ENCODE measurements at regions not wholly inside any gene's neighbourhood (a gene's known extent, or its start where the extent isn't known, plus 50 kb on each side); places are given as distances from the start of the nearest gene placed in this dataset.

DNA sequence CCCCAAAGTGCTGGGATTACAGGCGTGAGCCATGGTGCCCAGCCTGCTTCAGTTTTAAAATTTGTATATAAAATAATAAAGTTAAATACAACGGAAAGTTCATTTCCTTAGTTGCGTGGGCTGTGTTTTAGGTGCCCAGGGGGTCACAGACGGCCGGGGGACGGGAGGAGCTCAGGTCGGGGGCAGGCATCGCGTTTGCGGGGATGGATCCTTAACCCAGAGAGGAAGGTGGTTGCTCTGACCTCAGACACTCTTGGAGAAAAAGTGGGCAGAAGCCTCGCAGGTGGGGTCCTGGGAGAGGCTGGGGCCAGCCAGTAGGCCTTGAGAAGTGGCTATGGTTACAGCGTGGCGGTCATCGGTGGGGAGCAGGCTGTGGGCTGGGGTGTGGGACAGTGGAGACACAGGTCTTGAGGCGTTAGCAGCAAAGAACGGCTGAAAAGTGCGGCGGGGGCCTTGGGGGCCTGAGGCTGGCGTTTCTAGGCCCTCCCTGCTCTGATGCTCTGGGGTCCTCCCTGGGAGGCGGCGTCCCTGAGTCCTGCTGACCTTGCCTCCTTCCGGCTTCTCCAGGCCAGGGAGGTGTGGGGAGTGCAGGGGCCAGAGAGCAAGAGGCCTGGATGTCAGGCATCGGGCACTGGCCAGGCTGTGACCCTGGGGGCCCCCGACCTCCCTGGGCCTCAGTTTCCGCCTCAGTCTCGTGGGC, 54.4 kb downstream of the UNCX start:
- in situ Hi-C loops (cut with HindIII; ENCODE audit: low pct_unique_long_range_greater_than_20kb, low sequenced_read_pairs), result no loop called here
- no peak for DNase-seq (ENCODE audit: low read depth, low spot score)

DNA sequence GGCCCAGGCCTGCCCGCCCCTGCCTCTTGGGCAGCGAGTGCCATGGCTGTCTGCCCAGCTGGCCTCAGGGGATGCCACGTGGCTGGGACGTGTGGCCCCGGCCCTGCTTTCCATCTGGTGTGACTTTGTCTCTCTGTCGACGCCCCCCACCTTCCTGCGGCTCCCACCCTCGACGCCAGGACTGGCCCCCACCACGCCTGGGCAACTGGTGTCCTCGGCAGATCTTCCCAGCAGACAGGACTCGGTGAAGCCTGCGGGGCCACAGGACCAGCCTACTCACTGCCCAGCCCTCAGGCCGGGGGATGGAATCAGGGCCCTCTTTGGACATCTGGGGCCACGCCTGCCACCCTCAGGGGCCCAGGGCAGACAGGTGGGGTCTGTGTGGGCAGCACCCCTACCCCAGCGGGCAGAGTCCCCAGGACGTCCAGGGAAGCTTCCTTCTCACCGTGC, 55.1 kb downstream of the UNCX start:
- in situ Hi-C loops (cut with HindIII; ENCODE audit: low pct_unique_long_range_greater_than_20kb, low sequenced_read_pairs), result no loop called here

GRCh38 chr7:1288390-1288995, 55.8 kb downstream of the UNCX start:
- DNase-seq (ENCODE audit: low read depth, low spot score), result no peak
- in situ Hi-C loops (cut with HindIII; ENCODE audit: low pct_unique_long_range_greater_than_20kb, low sequenced_read_pairs), result no loop called here

More for the DNA sequence above, 55.1 kb downstream of the UNCX start:
- DNase-seq (ENCODE audit: low read depth, low spot score), result no peak

DNA sequence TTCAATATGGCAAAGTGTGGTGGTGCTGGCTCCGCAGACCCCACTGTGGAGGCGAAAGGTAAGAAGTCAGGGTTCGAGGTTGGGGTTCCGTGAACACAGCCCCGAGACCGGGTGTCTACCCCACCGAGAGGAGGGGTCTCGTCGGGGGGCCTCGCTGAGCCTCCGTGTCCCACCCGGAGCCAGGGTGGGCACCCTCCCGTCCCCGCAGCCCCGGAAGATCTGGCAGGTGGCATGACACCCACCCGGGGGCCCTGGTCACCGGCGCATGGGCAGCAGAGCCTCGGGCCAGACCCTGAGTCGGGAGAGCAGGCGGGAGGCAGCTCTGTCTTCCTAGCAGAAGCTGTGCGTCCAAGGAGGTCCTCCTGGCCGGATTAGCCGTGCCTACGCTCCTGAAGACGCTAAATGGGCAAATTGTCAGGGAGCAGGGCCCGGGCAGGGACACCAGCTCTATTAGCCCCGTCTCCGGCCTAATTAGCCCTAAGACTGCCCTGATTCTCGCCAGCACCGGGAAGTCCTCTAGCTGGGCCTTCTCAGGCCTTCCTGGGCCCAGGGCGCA, 56.4 kb downstream of the UNCX start:
- in situ Hi-C loops (cut with HindIII; ENCODE audit: low pct_unique_long_range_greater_than_20kb, low sequenced_read_pairs), result no loop called here
- no peak for DNase-seq (ENCODE audit: low read depth, low spot score)

DNA sequence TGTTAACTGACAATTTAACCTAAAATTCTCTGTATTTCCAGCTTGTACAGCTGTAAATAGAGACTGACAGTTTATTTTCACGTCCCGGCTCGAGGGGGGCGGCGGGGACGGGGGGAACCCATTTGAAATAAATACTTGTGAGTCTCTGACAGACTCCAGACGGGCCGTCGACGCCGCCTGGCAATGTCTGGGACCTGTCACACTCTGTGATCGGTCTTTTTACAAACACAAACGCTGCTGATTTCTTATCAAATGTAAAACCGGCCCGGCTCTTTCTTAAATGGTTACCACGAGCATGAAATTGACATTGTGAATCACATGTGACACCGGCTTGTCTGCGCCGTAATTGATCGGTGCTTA, 57.0 kb downstream of the UNCX start:
- in situ Hi-C loops (cut with HindIII; ENCODE audit: low pct_unique_long_range_greater_than_20kb, low sequenced_read_pairs), result no loop called here
- DNase-seq (ENCODE audit: low read depth, low spot score), result no peak

- in situ Hi-C loops (cut with HindIII; ENCODE audit: low pct_unique_long_range_greater_than_20kb, low sequenced_read_pairs), result no loop called here
- DNase-seq (ENCODE audit: low read depth, low spot score), result peak; percentile 16
These were observed 57.5 kb downstream of the UNCX start for GRCh38 chr7:1290026-1290678.

GRCh38 chr7:1290679-1291356, 58.1 kb downstream of the UNCX start:
- DNase-seq (ENCODE audit: low read depth, low spot score), result no peak
- in situ Hi-C loops (cut with HindIII; ENCODE audit: low pct_unique_long_range_greater_than_20kb, low sequenced_read_pairs), result no loop called here

DNA sequence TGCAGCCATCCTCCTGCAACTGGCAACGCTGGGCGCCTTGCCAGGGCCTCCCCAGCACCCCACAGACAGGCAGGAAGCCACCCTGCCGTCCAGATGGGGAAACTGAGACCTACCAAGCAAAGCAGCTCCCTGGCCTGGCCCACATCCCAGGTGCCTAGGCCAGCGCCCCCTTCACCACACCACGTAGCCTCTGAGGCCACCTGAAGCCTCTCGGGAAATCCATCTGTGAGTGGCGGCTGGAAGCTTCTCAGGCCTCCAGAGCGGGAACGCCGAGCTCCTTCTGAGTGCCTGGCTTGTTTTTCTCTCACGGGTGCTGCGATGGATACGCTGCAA, 58.7 kb downstream of the UNCX start:
- DNase-seq (ENCODE audit: low read depth, low spot score), result no peak
- in situ Hi-C loops (cut with HindIII; ENCODE audit: low pct_unique_long_range_greater_than_20kb, low sequenced_read_pairs), result no loop called here

- in situ Hi-C loops (cut with HindIII; ENCODE audit: low pct_unique_long_range_greater_than_20kb, low sequenced_read_pairs), result no loop called here
These were observed 59.4 kb downstream of the UNCX start for GRCh38 chr7:1291845-1292765.

DNA sequence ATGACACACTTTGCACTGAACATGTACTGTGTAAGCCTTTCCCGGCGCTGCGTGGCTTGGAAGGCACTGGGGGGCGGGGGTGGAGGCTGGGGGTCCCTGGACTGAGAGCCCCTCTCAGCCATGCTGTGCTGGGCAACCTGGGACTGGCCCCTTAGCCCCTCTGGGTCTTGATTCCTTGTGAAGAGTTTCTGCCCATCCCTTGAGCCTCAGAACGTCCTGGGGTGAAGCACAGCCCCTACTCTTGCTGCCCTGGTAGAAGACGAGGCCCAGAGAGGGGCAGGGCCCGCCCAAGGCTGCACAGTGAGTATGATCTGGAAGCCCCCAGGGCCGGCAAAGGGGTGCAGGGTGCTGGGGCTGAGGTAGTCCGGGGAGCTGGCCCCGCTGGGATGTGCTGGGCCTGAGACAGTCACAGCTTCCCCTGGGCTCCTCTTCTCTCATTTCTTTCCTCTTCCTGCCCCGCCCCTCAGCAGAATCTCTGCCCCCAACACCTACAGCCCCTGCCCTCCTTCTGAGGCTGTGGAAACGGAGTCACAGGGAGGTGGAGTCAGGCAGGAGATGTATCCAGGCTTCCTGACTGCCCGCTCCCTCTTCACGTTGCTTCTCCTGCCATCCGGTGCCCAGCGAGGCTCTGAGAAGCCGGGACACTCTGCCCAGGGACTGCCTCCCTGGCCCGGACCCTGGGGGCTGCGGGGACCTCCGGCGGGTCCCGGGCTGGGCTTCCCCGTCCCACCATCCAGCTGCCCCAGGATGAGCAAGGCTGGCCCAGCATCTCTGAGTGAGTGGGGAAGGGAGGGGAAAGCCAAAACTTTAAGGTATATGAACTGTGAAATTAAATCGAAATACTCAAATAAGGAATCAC, 60.5 kb downstream of the UNCX start:
- DNase-seq (ENCODE audit: low read depth, low spot score), result no peak
- in situ Hi-C loops (cut with HindIII; ENCODE audit: low pct_unique_long_range_greater_than_20kb, low sequenced_read_pairs), result no loop called here

More at GRCh38 chr7:1291845-1292765, 59.4 kb downstream of the UNCX start:
- no peak for DNase-seq (ENCODE audit: low read depth, low spot score)

DNA sequence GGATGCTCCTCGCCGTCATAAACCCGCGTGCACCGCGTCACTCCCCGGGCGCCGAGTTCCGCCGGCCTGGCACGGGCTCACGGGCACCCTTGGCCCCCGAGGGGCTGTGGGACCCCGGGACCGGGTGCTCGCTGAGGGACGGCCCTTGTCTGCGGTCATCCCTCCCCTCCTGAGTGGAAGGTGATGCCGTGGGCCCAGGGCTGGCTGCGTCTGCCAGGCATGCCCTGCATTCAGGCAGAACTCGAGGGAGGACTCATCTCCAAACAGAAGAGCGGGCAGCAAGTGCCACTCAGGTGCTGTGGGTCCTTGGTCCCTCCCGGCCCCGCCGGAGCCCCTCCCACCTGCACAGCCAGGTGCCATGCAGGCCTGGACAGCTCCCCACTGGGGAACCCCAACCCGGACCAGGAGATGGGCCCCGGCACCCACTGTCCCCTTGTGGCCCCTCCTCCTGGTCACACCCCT, 61.3 kb downstream of the UNCX start:
- in situ Hi-C loops (cut with HindIII; ENCODE audit: low pct_unique_long_range_greater_than_20kb, low sequenced_read_pairs), result no loop called here

GRCh38 chr7:1295776-1296355, 63.2 kb downstream of the UNCX start:
- in situ Hi-C loops (cut with HindIII; ENCODE audit: low pct_unique_long_range_greater_than_20kb, low sequenced_read_pairs), result no loop called here
- DNase-seq (ENCODE audit: low read depth, low spot score), result no peak

More for the DNA sequence above, 61.3 kb downstream of the UNCX start:
- no peak for DNase-seq (ENCODE audit: low read depth, low spot score)

- in situ Hi-C loops (cut with HindIII; ENCODE audit: low pct_unique_long_range_greater_than_20kb, low sequenced_read_pairs), result no loop called here
- no peak for DNase-seq (ENCODE audit: low read depth, low spot score)
These were observed 63.8 kb downstream of the UNCX start for GRCh38 chr7:1296356-1296981.

GRCh38 chr7:1297017-1297960, 64.6 kb downstream of the UNCX start:
- no peak for DNase-seq (ENCODE audit: low read depth, low spot score)
- in situ Hi-C loops (cut with HindIII; ENCODE audit: low pct_unique_long_range_greater_than_20kb, low sequenced_read_pairs), result no loop called here
